KBM-7 (cell line): ENCODE measurements at regions not wholly inside any gene's neighbourhood (a gene's known extent, or its start where the extent isn't known, plus 50 kb on each side); places are given as distances from the start of the nearest gene placed in this dataset.
"Not testable (repeated sequence)": the region's sequence is repeated elsewhere in the genome, so short reads cannot be mapped to it uniquely, and the experiment has no call there.

Source experiments
- DNase-seq: peaks from one replicate; pipeline ENCODE4 v3.0.0-alpha.2; 2015
- in situ Hi-C: fragments of 300-500 bp; cut with MboI; formaldehyde crosslinking; loops from 2 replicates; pipeline ENCODE4 v1.14.3; 2020; ENCODE audit warnings: low sequenced_read_pairs, low pct_unique_long_range_greater_than_20kb, mixed read lengths

GRCh38 chr15:91632176-91632575 lies 221.3 kb upstream of the SLCO3A1 start:
- in situ Hi-C loops: no loop called here
- no peak for DNase-seq

DNA sequence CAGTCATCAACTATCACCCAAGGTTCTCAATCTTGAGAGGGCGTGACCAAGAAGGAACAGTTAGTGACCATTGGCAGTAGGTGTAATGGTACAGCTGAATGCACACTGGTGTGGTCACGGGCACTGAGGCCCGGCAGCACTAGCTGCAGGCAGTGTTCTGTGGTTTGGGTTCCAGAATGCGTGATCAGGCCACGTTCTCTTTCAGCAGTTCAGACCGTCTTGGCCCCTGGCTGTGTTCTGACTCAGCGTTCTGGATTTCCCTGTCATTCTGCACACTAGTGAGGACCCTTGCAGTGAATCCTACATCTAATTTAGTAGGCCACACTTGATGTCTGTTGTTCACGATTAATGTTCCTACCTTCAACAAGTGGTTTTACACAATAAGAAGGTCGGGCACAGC lies 220.5 kb upstream of the SLCO3A1 start:
- in situ Hi-C loops: no loop called here
- DNase-seq: no peak

GRCh38 chr15:91634179-91634578 lies 219.3 kb upstream of the SLCO3A1 start:
- in situ Hi-C loops: no loop called here
- no peak for DNase-seq

- no peak for DNase-seq
- in situ Hi-C loops: no loop called here
These were observed 218.4 kb upstream of the SLCO3A1 start for GRCh38 chr15:91635080-91635479.

- DNase-seq: no peak
- in situ Hi-C loops: no loop called here
These were observed 217.9 kb upstream of the SLCO3A1 start for GRCh38 chr15:91635641-91636040.

- no peak for DNase-seq
- in situ Hi-C loops: no loop called here
These were observed 204.5 kb upstream of the SLCO3A1 start for GRCh38 chr15:91649016-91649415.

DNA sequence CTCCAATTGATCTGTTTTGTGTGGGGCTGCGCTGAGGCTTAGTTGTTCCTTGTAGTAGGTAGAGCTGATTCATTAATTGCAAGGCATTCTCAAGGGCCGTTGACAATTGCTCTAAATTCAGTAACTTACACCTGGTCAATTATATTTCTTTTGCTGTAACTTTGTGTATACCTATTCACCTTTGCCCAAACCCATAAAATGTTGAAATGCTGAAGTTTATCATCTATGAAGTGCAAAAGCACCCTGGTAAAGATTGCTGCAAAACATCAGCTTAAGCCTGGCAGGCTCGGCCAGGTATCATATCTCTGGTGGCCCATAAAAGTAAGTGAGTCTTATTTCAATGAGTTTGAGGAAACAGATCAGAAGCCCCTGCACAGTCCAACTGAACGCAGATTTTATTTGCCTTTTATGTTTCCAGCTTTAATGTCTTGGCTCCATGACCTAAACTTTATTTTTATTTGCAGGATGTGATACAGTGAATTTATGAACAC lies 203.6 kb upstream of the SLCO3A1 start:
- no peak for DNase-seq
- in situ Hi-C loops: no loop called here

DNA sequence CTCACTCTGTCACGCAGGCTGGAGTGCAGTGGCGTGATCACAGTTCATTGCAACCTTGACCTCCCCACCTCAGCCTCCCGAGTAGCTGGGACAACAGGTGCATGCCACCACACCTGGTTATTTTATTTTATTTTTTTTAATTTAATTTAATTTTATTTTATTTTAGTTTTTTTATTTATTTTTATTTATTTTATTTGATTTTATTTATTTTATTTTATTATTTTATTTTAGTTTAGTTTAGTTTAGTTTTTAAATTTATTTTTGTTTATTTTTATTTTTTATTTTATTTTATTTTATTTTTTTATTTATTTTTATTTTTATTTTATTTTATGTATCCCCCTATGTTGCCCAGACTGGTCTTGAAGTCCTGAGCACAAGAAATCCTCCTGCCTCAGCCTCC lies 202.3 kb upstream of the SLCO3A1 start:
- DNase-seq: no peak
- in situ Hi-C loops: no loop called here

GRCh38 chr15:91652610-91653207 lies 200.8 kb upstream of the SLCO3A1 start:
- in situ Hi-C loops: no loop called here

DNA sequence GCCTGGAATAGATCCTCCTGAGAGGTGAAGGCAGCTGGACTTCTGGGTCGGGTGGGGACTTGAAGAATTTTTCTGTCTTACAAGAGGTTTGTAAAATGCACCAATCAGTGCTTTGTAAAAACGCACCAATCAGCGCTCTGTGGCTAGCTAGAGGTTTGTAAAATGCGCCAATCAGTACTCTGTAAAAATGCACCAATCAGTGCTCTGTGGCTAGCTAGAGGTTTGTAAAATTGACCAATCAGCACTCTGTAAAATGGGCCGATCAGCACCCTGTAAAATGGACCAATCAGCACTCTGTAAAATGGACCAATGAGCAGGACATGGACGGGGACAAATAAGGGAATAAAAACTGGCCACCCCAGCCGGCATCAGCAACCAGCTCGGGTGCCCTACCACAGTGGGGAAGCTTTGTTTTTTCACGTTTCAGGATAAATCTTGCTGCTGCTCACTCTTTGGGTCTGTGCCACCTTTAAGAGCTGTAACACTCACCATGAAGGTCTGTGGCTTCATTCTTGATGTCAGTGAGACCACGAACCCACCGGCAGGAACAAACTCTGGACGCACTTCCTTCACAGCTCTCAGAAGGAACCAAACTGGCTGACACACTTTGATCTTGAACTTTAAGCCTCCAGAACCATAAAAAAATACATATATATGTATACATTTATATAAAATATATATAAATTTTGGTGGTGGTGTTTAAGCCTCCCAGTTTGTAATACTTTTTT lies 197.8 kb upstream of the SLCO3A1 start:
- DNase-seq, in situ Hi-C loops: not testable (repeated sequence)

More at GRCh38 chr15:91652610-91653207, 200.8 kb upstream of the SLCO3A1 start:
- DNase-seq: peak; percentile 0

DNA sequence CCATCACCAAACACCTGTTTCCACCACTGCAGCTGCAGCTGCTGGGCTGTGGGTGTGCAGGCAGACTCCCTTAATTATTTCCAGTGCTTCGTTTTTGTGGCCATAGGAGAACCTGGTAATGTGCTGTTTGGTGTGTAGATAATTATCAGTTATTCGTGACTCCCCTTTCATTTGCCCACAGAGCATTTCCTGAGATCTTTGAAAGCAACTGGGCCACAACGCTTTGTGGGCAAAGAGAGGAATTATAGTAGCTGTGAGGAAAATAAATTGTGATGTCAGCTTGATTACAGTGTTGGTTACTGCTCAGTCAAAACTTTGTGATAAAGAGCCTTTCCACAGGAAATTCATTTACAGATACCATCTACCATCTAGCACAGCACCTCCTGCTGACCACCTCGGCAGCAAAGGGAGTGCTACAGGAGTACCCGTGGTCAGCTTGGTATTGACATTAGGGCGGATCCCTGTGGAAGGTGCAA lies 193.3 kb upstream of the SLCO3A1 start:
- in situ Hi-C loops: no loop called here
- peak; percentile 4 for DNase-seq

DNA sequence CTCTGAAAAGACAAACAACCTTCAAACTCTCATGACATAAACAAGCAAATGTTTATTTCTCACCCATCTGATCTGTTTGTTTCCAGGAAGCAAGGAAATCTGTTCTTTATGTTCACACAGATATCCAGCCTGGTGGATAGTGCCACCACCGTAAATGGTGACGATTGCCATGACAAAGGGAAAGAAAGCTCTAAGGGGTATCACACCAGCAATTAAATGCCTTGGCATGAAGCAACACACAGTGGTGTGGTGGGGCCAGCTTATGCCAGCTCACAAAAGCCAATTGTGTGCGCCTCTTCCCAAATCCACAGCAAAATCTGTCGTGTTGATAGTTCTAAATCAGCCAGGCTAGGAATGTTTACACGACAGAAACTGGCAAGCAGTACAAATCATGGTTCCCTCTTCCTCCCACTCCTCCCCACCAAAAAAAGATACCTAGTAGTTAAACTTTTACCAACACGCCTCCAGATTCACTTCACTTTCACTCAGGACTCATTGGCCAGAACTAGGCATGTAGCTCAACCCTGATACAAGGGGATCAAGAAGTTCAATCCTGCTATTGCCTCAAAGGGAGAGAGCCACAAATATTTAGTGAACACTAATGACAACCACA lies 189.2 kb upstream of the SLCO3A1 start:
- in situ Hi-C loops: no loop called here
- no peak for DNase-seq

DNA sequence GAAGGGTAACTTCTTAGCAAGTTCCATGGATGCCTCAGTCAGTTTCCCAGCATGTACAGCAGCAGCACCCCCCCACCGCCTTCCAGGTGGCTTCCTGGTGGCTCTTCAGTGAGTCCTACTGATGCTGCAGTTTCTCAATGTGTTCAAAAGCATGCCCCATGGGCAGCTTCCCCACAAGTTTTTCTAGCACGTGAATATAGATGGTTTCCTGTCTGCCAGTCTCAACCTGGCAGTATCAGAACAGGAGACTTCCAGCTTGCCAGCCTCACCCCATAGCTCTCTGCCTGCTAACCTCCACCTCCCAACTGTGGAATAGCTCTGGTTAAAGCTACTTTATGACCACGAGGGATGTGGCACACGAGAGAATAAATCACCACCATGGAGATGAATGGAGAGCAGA lies 188.3 kb upstream of the SLCO3A1 start:
- in situ Hi-C loops: no loop called here
- no peak for DNase-seq

- in situ Hi-C loops: no loop called here
- no peak for DNase-seq
These were observed 185.1 kb upstream of the SLCO3A1 start for GRCh38 chr15:91668370-91668769.

GRCh38 chr15:91670108-91670507 lies 183.4 kb upstream of the SLCO3A1 start:
- in situ Hi-C loops: no loop called here
- DNase-seq: no peak

GRCh38 chr15:91678003-91678402 lies 175.5 kb upstream of the SLCO3A1 start:
- in situ Hi-C loops: no loop called here

GRCh38 chr15:91679447-91679846 lies 174.1 kb upstream of the SLCO3A1 start:
- in situ Hi-C loops: no loop called here
- no peak for DNase-seq

More at GRCh38 chr15:91678003-91678402, 175.5 kb upstream of the SLCO3A1 start:
- DNase-seq: no peak

DNA sequence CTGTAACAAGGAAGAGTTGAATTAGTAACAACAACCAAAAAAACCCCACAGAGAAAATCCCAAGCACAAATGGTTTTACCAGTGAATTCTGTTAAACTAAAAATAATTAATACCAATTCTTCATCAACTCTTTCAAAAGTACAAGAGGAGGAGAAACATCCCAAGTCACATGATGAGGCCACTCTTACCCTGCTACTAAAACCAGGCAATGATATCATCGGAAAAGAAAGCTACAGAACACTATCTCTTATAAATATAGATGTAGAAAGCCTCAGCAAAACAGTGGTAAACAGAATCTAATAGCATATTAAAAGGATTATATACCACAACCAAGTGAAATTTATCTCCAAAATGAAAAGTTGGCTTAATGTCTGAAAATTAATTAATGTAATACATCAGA lies 168.1 kb upstream of the SLCO3A1 start:
- in situ Hi-C loops: no loop called here

DNA sequence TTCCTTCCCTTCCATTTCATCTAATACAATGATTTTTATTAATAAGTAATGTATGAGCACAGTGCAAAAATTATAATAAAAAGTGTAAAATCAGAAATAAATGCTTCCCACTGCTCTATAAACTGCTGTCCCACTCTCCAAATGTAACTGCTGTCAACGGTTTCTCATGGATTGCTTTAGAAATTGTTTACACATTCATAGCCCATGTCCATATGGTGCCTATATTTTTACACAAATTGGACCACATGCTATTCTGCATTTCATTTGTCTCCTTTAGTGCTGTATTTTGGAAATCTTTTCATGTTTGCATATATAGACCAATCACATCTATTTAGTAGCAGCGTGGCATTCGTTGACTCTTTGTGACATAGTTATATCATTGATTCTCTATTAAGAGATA lies 164.7 kb upstream of the SLCO3A1 start:
- no peak for DNase-seq
- in situ Hi-C loops: no loop called here

More for the DNA sequence above, 168.1 kb upstream of the SLCO3A1 start:
- DNase-seq: no peak

GRCh38 chr15:91689377-91689776 lies 164.1 kb upstream of the SLCO3A1 start:
- no peak for DNase-seq
- in situ Hi-C loops: no loop called here
